ENCODE measurements at regions not wholly inside any gene's neighbourhood (a gene's known extent, or its start where the extent isn't known, plus 50 kb on each side); places are given as distances from the start of the nearest gene placed in this dataset.

DNA sequence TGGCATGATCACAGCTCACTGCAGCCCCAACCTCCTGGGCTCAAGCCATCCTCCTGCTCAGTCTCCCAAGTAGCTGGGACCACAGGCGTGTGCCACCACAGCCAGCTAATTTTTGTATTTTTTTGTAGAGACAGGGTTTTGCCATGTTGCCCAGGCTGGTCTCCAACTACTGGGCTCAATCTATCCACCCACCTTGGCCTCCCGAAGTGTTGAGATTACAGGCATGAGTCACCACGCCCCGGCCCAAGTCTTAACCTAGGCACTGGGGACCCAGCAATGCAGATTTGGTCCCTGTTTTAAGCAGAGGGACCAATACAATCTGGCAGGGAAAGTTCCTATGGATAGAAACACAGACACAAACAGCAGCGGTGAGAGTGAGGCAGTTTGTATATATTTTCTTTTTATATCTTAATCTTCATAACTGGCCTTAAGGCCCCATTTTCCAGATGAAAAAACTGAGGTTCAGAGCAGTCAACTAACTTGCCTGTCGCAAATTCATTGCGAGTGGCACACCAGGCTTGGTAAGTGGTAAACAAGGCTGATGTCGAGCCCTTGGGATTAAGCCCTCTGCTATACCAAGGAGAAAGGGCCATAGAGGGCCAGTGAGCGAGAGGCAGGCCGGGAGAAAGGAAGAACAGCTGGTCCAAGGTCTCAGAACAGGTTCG, 77.8 kb upstream of the TINAGL1 start:
- TF ChIP-seq, protein P1, sequence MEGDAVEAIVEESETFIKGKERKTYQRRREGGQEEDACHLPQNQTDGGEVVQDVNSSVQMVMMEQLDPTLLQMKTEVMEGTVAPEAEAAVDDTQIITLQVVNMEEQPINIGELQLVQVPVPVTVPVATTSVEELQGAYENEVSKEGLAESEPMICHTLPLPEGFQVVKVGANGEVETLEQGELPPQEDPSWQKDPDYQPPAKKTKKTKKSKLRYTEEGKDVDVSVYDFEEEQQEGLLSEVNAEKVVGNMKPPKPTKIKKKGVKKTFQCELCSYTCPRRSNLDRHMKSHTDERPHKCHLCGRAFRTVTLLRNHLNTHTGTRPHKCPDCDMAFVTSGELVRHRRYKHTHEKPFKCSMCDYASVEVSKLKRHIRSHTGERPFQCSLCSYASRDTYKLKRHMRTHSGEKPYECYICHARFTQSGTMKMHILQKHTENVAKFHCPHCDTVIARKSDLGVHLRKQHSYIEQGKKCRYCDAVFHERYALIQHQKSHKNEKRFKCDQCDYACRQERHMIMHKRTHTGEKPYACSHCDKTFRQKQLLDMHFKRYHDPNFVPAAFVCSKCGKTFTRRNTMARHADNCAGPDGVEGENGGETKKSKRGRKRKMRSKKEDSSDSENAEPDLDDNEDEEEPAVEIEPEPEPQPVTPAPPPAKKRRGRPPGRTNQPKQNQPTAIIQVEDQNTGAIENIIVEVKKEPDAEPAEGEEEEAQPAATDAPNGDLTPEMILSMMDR (IDR thresholded peaks at IDR 0.05) = no peak
- TF ChIP-seq POLR2A (IDR thresholded peaks at IDR 0.05) = no peak

All from thyroid gland (tissue), 4 donors.